ENCODE measurements at regions not wholly inside any gene's neighbourhood (a gene's known extent, or its start where the extent isn't known, plus 50 kb on each side); places are given as distances from the start of the nearest gene placed in this dataset.
"Not testable (repeated sequence)": the region's sequence is repeated elsewhere in the genome, so short reads cannot be mapped to it uniquely, and the experiment has no call there.

DNA sequence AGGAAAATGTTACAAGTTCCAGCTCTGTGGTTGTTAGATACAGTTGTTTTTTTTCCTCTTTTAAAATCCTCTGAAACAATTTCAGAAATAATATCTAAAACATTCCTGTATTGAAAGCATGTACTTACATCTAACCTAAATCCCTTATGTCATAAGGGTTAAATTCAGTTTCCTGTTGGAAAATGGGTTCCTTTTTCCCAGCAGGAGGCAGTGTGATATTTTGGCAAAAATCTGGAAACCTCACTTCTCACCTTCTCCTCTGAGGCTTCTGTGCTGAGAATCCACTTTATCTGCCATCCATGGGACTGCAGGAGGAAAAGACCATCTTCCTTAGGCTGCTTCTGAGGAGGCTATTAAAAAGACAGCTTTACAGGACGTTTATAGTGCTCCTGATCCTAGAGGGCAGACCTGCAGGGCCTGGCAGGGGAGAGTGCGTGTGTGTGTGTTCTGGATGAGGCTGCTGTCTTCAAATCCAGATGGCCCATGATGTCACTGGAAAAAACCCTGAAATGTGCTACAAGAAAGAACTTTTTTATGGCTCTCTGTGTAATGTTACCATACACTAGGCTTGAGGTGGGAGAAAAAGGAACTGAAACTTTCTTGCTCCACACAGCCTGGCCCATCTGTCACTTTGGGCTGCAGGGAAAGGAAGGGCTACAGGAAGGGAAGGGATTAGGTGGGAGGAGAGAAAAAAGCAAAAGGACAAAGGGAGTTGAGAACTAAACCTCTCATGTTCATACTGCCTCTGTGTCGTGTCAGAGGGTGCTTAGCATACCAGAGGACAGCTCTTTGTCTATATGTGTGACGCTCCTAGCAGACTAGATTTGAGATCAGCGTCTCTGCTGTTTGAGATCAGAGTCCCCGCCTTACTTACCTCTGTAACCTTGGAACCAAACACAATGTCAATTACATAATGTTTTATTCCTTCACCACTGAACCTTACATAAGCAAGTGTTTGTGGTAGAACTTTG lies 379.2 kb upstream of the SPAG17 start:
- no peak for DNase-seq (ENCODE audit: low read depth)

DNA sequence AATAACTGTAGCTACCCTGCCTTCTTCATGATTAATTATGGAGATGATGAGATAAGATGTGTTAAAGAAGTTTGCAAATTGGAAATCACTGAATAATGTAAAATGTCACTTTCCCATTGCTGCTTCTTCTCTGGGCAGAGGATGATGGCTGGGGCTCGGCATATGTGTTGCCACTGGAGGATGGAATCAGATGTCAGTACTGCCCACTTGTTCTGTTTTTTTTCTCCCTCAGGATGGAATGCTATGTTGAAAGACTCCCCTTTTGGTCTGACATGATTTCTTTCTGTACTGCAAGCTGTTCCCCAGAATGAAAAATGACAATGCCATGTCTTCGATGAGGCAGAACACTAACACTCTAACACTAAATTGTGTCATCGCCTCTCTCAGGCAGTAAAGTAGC lies 373.9 kb upstream of the SPAG17 start:
- DNase-seq (ENCODE audit: low read depth) = no peak

DNA sequence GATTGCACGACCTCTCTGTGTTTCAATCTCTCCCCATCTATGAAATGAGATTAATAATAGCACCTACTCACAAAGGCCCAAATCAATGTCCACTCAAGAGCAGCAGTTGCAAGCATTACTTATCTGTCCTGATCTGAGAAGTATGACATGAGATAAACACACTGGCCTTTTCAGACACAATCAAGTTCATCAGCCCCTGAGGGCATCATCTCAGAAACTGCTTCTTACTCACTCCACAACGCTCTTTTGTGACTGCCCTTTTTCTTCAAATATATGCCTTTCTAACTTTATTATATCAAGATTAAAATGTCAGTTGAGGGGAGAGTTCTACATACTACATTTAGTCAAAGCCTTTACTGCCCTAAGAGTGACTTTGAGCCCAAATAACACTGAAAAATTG lies 371.9 kb upstream of the SPAG17 start:
- no peak for DNase-seq (ENCODE audit: low read depth)

DNA sequence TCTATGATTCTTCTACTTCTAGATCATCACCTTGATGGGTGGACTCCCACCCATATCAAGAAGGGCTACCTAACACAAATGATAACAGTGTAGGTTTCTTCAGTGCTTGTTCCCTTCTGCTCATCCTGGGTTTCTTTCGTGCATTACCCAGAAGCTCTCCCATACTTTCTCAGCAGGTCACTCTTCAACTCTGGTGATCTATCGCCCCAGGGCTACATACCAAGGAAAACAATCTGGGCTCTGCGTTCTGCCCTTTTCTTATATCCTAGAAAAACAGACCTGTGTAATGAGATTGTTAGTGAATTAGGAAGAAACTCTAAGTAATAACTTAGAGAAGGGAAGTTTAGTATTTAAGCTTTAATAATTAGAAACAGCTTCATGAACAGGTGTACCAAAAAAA lies 370.6 kb upstream of the SPAG17 start:
- no peak for DNase-seq (ENCODE audit: low read depth)

DNA sequence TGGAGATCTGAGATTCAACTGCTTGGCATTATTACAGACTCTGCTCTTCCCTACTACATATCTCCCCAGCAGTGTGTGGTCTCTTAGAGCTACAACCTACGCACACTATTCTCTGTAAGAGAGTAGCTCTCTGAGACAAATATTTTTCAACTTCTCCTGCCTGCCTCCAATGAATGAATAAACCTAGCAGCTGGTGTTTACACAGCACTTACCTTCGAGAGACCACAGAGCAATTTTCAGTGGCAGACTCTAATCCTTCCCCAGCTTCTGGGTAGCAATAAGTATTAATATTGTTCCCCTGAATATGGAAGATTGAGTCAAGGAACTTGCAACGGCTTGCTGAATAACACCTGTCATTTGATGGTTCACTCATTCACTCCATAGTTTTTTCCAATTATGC lies 350.9 kb upstream of the SPAG17 start:
- no peak for DNase-seq (ENCODE audit: low read depth)

DNA sequence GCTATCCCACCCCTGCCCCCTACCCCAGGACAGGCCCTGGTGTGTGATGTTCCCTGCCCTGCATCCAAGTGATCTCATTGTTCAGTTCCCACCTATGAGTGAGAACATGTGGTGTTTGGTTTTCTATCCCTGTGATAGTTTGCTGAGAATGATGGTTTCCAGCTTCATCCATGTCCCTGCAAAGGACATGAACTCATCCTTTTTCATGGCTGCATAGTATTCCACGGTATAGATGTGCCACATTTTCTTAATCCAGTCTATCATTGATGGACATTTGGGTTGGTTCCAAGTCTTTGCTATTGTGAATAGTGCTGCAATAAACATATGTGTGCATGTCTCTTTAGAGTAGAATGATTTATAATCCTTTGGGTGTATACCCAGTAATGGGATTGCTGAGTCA lies 326.9 kb upstream of the SPAG17 start:
- DNase-seq (ENCODE audit: low read depth) = not testable (repeated sequence)

DNA sequence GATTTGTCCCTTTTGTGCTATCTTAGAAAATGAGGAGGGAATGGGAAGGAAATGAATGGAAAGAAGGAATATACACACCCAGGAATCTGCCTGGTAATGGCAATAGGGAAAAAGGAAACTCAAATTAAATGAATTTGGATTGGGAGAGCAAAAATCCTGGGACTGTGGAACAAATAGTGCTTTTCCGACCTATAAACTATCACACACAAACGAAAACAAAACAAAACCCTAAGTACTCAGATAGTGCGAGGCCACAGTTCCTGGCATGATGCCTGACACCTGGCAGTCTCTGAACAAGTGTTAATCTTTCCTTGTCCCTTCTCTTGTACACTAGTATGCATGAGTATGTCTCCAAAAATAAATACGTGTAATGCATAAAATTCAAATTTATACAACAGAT lies 319.8 kb upstream of the SPAG17 start:
- DNase-seq (ENCODE audit: low read depth) = no peak

DNA sequence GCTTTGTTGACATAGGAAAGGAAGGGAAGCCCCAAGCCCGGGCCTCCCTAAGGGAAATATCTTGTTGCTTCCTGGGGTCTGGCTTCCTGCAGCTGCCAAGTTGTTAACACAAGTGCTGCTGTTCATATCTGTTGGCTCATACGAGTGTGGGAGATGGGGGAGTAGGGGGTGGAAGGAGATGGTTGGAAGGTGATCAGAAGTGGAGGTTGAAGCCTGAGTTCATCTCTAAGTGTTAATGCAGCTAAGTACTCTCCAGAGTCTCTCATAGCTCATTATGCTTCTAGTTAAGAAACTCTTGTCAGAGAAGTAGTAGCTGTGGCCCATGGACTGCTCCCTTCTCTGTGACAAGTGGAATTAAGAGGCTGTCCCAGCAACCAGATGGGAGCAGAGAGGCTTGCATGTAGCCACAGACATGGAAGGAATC lies 319.2 kb upstream of the SPAG17 start:
- DNase-seq (ENCODE audit: low read depth) = no peak

DNA sequence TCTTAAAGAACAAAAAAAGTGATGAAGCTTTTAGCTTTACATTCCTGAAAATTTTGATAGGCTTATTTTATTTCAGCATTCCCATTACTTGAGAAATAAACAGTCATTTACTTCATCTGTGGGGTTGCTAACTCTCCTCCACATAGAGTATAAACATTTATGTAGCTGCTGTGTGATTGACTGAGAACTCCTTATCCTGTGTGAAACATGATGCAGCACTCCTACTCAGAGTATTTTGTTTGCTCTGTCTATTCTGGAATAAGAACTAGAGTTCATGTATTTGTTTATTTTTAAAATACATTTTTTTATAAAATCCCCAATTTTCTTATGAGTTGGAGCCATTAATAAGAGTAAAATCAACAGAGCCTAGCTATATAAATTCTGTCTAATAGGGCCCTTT lies 318.7 kb upstream of the SPAG17 start:
- DNase-seq (ENCODE audit: low read depth) = no peak

DNA sequence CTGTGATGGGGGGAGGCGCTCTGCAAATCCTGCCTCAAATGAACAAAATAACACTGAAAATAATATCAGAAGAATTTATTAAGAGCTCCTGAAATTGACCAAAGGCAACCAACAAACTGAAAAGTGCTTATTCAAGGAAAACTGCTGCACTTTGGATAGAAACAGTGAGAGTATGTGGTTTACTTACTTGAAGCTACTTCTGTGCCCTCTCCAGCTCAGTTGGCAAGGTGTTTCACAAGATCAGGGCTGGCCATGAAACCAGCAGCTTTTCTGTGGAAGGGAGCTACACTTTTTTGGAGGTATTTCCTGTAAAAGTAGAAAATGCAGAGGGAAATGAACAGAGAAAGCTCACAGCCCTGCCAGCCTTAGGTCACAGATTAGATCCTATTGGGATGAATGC lies 310.0 kb upstream of the SPAG17 start:
- DNase-seq (ENCODE audit: low read depth) = no peak

DNA sequence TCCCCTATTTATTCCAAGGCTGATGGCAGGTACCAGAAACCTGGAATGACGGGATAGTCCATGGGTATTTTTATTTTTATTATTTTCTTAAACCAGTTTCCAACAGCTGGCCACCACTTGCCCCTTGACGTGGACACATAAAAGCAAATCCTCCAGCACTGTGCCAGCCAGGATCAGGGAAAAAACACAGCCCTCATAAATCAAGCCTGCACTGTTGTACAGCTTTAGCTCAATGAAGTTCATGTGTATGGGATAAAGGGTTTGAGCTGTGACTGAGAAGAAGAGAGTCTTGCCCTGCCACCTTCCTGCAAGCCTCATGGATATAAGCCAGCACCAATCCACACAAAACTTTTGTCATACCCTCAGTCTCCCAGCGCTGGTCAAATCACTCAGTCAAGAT lies 303.8 kb upstream of the SPAG17 start:
- DNase-seq (ENCODE audit: low read depth) = no peak

DNA sequence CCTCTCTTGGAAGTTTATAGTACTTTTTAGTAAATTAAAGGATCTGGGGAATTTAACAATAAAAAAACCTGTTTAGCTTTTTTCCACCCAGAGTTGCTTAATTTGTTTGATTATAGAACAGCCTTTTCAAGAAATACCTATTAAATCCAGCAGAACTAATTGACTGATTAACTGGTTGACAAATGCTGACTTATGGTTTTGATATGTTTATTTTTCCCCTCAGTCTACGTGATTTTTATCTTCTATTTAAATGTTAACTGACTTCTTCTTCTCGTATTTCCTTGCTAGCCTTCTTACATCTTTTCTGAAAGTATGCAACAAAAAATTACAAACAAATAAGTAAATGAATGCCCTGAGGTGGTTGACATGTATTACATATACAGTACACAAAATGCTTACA lies 302.9 kb upstream of the SPAG17 start:
- no peak for DNase-seq (ENCODE audit: low read depth)

DNA sequence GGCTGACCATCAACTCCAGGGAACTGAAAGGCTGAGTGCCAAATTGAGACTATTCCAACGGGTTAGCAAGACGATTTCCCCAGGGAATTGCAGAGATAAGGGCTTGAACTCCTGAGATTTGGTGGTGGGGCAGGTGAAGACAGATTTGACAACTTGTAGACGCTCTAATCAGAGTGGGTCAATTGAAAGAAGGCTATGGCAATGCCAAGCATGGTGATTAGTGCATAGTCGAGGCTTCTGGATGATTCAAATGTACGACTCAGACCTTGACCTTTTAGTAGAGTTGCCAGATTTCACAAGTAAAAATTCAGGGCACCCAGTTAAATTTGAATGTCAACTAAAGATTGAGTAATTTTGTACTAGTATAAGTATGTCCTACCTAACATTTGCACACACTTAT lies 302.1 kb upstream of the SPAG17 start:
- DNase-seq (ENCODE audit: low read depth) = no peak

DNA sequence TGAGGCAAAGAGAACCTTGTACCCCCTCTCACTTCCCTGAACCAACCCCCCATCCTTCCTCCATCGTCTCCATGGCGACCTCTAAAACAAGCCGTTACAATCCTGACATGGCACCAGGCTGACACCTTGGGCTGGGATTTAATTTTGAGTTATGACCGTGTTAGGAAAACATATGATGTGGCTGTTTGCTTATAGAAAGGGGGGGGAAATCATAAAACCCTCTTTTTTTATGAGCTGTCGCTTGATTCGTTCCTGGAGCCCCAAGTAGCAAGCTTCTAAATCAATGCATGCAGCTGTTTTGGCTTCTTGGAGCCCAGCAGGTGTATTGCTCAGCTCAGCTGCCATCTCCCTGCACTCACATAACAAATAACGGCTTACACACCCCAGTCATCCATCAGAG lies 301.2 kb upstream of the SPAG17 start:
- no peak for DNase-seq (ENCODE audit: low read depth)

DNA sequence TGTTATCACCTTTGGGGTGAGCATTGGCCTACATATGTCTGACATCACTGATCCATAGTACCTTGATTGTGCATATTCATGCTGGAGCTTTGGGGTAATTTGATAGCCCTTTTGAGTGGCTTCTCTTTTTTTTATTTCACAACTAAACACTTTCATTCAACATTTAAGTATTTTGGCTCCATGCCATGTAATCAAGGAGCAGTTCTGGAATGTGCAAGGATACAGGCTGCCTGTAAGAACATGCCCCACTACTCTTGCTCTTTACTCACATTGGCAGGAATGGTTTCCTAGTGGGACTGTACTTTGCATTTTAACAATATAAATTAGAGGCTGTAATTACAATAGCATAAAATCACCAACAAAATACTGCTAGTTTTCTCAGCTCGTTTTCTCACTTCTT lies 300.7 kb upstream of the SPAG17 start:
- no peak for DNase-seq (ENCODE audit: low read depth)

DNA sequence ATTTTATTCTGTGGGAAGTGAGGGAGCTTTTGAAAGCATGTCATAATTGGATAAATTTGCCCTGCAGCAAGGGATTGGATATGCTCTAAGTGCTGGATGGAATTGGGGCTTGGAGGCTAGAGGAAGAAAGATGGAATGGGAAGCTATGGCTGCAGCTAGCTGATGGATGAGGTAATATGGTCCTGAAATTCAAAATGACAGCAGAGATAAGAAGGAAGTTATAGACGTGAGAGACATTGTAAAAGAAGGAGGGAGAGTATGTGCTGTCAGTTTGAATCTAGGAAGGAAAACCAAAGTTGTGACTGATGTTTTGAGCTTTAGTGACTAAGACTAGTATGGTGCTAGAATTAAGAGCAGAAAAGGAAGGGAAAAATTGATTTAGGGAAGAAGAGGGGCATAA lies 299.9 kb upstream of the SPAG17 start:
- no peak for DNase-seq (ENCODE audit: low read depth)

DNA sequence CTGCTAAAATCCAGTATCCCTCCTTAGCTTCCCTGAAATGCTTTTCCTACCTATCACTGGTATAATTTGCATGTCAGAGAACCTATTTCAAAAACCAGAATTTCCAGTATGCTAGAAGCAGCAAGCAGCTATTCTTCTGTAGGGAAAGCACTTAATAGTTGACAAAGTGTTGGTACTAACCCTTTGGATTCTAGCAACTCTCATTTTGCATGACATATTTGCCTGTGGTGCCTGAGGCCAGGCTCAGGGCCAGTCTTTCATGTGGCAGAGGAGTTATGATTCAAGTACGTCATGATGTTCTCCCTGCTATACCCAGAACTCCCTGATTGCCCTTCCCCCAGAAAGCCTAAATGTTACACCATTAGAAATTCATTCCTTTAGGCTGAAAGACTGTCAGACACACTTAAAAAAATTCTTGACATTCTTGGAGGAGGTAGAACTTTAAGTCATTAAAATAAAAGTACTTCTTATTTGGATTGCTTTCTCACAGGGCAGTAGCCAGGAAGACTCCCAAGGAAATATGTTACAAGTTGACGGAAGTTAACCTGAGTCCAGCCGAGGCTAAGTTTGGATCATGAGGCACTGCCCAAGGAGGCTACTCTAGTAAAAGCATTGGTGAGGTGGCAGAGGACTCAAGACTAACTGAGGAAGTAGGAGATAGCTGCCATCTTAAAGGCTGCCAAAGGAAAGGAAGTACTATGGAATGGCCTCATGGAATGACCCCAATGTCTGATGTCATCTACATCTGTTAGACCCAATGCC lies 298.4 kb upstream of the SPAG17 start:
- no peak for DNase-seq (ENCODE audit: low read depth)

DNA sequence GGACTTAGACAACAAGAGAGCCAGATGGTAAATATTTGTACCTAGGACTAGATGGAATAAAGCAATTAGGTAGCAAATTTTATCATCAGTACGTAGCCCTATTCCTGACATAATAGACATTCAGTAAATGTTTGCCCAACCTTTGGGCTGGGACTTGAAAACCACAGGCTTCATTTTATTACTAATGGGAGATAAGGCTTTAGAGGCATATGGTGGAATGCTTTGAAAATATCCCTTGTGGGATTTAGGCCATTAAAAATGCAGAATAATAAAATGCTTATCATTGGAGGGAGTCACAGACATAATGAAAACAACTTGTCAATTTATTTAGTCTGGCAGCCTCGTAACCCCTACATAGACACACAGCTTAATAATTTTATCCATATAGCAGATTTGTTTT lies 296.1 kb upstream of the SPAG17 start:
- DNase-seq (ENCODE audit: low read depth) = no peak

DNA sequence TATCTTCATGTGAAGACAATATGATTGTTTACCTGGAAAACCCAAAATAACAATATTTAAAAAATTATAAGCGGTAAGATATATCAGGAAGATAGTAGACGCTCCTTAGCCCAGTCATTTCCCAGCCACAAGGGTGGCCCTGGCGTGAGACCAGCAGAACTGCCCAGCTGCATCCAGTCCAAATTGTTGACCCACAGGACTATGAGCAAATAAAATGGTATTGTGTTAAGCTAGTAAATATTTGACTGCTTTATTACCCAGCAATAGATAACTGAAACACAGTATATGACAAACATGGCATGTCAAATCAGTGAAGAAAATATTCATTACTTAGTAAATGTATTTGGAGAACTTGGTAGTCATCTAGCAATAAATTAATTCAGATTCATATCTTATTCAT lies 294.3 kb upstream of the SPAG17 start:
- DNase-seq (ENCODE audit: low read depth) = no peak

DNA sequence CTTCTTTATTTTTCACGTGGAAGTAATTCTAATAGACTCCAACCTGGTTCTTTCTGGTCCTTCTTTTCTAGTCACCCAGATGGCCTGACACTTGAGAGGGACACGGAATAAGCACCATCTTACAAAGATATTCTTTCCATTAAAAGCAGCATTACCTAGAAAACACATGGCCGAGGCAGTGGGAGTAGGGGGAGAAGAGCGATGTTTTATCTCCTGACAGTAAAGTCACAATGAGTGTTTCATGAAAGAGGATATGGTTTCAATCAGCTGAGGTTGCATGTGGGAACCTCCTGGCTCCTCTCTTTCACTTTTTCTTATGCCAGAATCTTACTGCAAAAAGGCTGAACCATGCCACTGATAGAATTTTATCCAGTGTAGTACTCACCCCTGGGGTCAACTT lies 288.8 kb upstream of the SPAG17 start:
- DNase-seq (ENCODE audit: low read depth) = no peak

DNA sequence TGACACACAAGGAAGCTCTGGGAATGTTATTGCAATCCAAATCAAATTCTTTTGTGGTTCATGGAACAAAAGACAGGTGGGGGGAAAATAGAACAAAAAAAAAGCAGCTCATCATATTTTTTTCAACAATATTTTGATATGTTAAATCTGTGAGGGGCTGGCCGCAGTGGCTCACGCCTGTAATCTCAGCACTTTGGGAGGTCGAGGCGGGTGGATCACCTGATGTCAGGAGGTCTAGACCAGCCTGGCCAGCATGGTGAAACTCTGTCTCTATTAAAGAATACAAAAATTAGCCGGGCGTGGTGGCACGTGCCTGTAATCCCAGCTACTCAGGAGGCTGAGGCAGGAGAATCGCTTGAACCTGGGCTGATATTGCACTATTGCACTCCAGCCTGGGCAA lies 279.4 kb upstream of the SPAG17 start:
- DNase-seq (ENCODE audit: low read depth) = not testable (repeated sequence)

DNA sequence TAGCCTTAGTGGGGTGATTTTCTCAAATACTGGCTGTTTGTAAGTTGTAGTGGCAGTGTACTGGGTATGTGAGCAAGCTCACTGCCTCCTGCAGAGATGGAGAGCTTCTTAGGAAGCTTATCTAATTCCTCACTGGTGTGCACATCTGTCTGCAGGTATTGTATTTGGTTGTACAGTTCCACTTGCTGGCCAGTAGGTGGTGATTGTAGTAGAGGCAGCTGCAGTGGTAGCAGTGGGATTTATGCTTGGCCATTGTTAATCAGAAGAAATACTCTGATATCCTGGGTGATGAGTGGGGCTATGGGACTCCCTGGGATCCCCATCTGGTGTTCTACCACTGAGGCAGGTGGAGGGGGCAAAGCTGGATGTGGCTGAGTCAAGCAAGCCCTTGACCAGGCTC lies 276.1 kb upstream of the SPAG17 start:
- DNase-seq (ENCODE audit: low read depth) = no peak

DNA sequence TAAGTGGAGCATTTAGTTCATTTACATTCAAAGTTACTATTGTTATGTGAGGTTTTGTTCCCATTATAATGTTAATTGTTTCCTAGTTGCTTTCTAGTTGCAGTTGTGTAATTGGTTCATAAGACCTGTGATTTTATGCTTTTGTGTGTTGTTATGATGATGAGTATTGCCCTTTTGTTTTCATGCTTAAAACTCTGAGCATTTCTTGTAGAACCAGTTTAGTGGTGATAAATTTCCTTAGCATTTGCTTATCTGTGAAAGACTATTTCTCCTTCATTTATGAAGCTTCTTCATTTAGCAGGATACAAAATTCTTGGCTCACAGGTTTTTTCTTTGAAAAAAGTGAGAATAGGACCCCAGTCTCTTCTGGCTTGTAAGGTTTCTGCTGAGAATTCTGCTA lies 274.8 kb upstream of the SPAG17 start:
- DNase-seq (ENCODE audit: low read depth) = no peak

Data from fibroblast of gingiva (primary cell).